ENCODE measurements at regions not wholly inside any gene's neighbourhood (a gene's known extent, or its start where the extent isn't known, plus 50 kb on each side); places are given as distances from the start of the nearest gene placed in this dataset.

- peak; percentile 16 for DNase-seq
Observed at GRCh38 chr2:150042500-150043171, 444.8 kb downstream of the RND3 start.

GRCh38 chr2:150041722-150042425 lies 445.6 kb downstream of the RND3 start:
- peak; percentile 67 for DNase-seq

GRCh38 chr2:150036622-150037021 lies 449.0 kb upstream of the MMADHC start:
- no peak for DNase-seq

GRCh38 chr2:150034665-150035064 lies 447.1 kb upstream of the MMADHC start:
- no peak for DNase-seq

- no peak for DNase-seq
Observed at GRCh38 chr2:150030436-150031190, 443.0 kb upstream of the MMADHC start.

GRCh38 chr2:150028322-150028721 lies 440.7 kb upstream of the MMADHC start:
- peak; percentile 73 for DNase-seq

GRCh38 chr2:150027164-150027563 lies 439.6 kb upstream of the MMADHC start:
- peak; percentile 20 for DNase-seq

- no peak for DNase-seq
Observed at GRCh38 chr2:150023663-150024062, 436.1 kb upstream of the MMADHC start.

- no peak for DNase-seq
Observed at GRCh38 chr2:150023044-150023443, 435.5 kb upstream of the MMADHC start.

- DNase-seq: no peak
Observed at GRCh38 chr2:150020937-150021673, 433.5 kb upstream of the MMADHC start.

- DNase-seq: no peak
Observed at GRCh38 chr2:150020221-150020620, 432.6 kb upstream of the MMADHC start.

- no peak for DNase-seq
Observed at GRCh38 chr2:150019063-150019462, 431.5 kb upstream of the MMADHC start.

GRCh38 chr2:150012986-150013385 lies 425.4 kb upstream of the MMADHC start:
- DNase-seq: peak; percentile 42

- DNase-seq: peak; percentile 66
Observed at GRCh38 chr2:150011161-150011730, 423.7 kb upstream of the MMADHC start.

- no peak for DNase-seq
Observed at GRCh38 chr2:150008901-150009300, 421.3 kb upstream of the MMADHC start.

- no peak for DNase-seq
Observed at GRCh38 chr2:150007815-150008430, 420.3 kb upstream of the MMADHC start.

GRCh38 chr2:150006591-150006990 lies 419.0 kb upstream of the MMADHC start:
- no peak for DNase-seq

- no peak for DNase-seq
Observed at GRCh38 chr2:150003544-150003943, 416.0 kb upstream of the MMADHC start.

- DNase-seq: no peak
Observed at GRCh38 chr2:150001788-150002187, 414.2 kb upstream of the MMADHC start.

GRCh38 chr2:149996901-149997300 lies 409.3 kb upstream of the MMADHC start:
- DNase-seq: no peak

- peak; percentile 83 for DNase-seq
Observed at GRCh38 chr2:149994057-149994728, 406.6 kb upstream of the MMADHC start.

GRCh38 chr2:149993316-149993715 lies 405.7 kb upstream of the MMADHC start:
- no peak for DNase-seq

Measured in fibroblast of upper back skin (primary cell).